B cell (primary cell): ENCODE measurements at regions not wholly inside any gene's neighbourhood (a gene's known extent, or its start where the extent isn't known, plus 50 kb on each side); places are given as distances from the start of the nearest gene placed in this dataset.

Experiments used
- ATAC-seq: fragments of 200-7000 bp; cut with Tn5 transposase; one replicate; pipeline ENCODE4 v1.10.0; 2021; ENCODE audit warnings: low read depth, mild to moderate bottlenecking, moderate number of reproducible peaks, moderate library complexity
- CTCF ChIA-PET: fragments of 350-600 bp; sonication (Branson Sonifier 250); formaldehyde crosslinking; loops from one replicate; lab custom pipeline; 2021; ENCODE audit warnings: antibody characterized with exemption, inconsistent platforms; lab: Charles Lee
- POLR2A ChIA-PET: fragments of 350-600 bp; sonication (Branson Sonifier 250); formaldehyde crosslinking; loops from one replicate; lab custom pipeline; 2021; ENCODE audit warnings: antibody characterized with exemption; lab: Charles Lee
- DNase-seq: peaks from one replicate; pipeline ENCODE4 v3.0.0; 2013
- H2AFZ ChIP-seq: 2 replicates; pipeline ENCODE4 v1.6.1; 2012; ENCODE audit warnings: mild to moderate bottlenecking, low read depth, low read length; ENCODE audit not compliant: insufficient read depth, poor library complexity, severe bottlenecking
- H3K27ac ChIP-seq, 2 donors: 1 replicate in 1 of 2; 2 replicates in 1 of 2; pipeline ENCODE4 v1.5.1; 2012 to 2013; ENCODE audit warnings: low read length in 2 of 2, mild to moderate bottlenecking in 2 of 2, moderate library complexity in 1 of 2
- H3K27me3 ChIP-seq, 4 experiments: fragments of 200-600 bp in 1 of 4; sonication (generic) in 1 of 4; replicated peaks in 1 of 4; 1 replicate in 2 of 4; 2 replicates in 2 of 4; pipeline versions ENCODE4 v1.6.1 to v1.7.0; 2013 to 2016; ENCODE audit warnings: low read length in 3 of 4, mild to moderate bottlenecking in 2 of 4, mixed read lengths in 1 of 4, moderate library complexity in 1 of 4; ENCODE audit not compliant: insufficient read depth in 4 of 4, control insufficient read depth in 3 of 4; ENCODE audit errors: control extremely low read depth in 1 of 4
- H3K36me3 ChIP-seq, 2 experiments: replicated peaks in 1 of 2; 1 replicate in 1 of 2; 2 replicates in 1 of 2; pipeline versions ENCODE4 v1.6.1 to v1.7.1; 2013; ENCODE audit warnings: low read length in 1 of 2; ENCODE audit not compliant: insufficient read depth in 2 of 2, control insufficient read depth in 1 of 2; ENCODE audit errors: control extremely low read depth in 1 of 2, extremely low read depth in 1 of 2
- H3K4me1 ChIP-seq, 2 donors: fragments of 200-600 bp in 1 of 2; sonication (generic) in 1 of 2; 1 replicate in 1 of 2; 2 replicates in 1 of 2; pipeline versions ENCODE4 v1.5.1 to v1.6.1; 2013 to 2017; ENCODE audit warnings: low read length in 2 of 2; ENCODE audit not compliant: control insufficient read depth in 2 of 2, insufficient read depth in 2 of 2
- H3K4me2 ChIP-seq: replicated peaks from 2 replicates; pipeline ENCODE3; 2012; ENCODE audit warnings: mild to moderate bottlenecking, low read depth, low read length; ENCODE audit not compliant: poor library complexity, severe bottlenecking
- H3K4me3 ChIP-seq, 5 experiments: fragments of 200-600 bp in 1 of 5; sonication (generic) in 1 of 5; 1 replicate in 3 of 5; 2 replicates in 2 of 5; pipeline versions ENCODE4 v1.5.1 to v1.7.0; 2011 to 2016; ENCODE audit warnings: low read length in 4 of 5, mild to moderate bottlenecking in 4 of 5, low read depth in 2 of 5, control low read depth in 1 of 5, moderate library complexity in 1 of 5; ENCODE audit not compliant: insufficient read depth in 1 of 5; ENCODE audit errors: control extremely low read depth in 1 of 5, extremely low read depth in 1 of 5
- H3K79me2 ChIP-seq: fragments of 200-600 bp; sonication (generic); one replicate; pipeline ENCODE4 v1.6.0; 2016; ENCODE audit warnings: low read length; ENCODE audit not compliant: control insufficient read depth, insufficient read depth
- H3K9ac ChIP-seq: fragments of 200-600 bp; sonication (generic); 2 replicates; pipeline ENCODE4 v1.6.1; 2017; ENCODE audit warnings: mild to moderate bottlenecking, low read length, moderate library complexity
- H3K9me3 ChIP-seq, 3 donors: one replicate each; pipeline versions ENCODE4 v1.6.1 to v1.7.1; 2013; ENCODE audit warnings: low read length in 2 of 3; ENCODE audit not compliant: control insufficient read depth in 2 of 3, insufficient read depth in 1 of 3; ENCODE audit errors: control extremely low read depth in 1 of 3
- H4K20me1 ChIP-seq: 2 replicates; pipeline ENCODE4 v1.6.0; 2012; ENCODE audit warnings: mild to moderate bottlenecking, low read length; ENCODE audit not compliant: insufficient read depth, control insufficient read depth, poor library complexity, severe bottlenecking
- H3K27ac Mint-ChIP-seq: one replicate; pipeline ENCODE4 v1.8.0; 2021; ENCODE audit warnings: mixed read lengths
- H3K27me3 Mint-ChIP-seq: one replicate; pipeline ENCODE4 v1.8.0; 2021; ENCODE audit warnings: mixed read lengths
- H3K4me1 Mint-ChIP-seq: one replicate; pipeline ENCODE4 v1.8.0; 2021; ENCODE audit warnings: mixed read lengths
- H3K4me3 Mint-ChIP-seq: one replicate; pipeline ENCODE4 v1.8.0; 2021; ENCODE audit warnings: mixed read lengths
- H3K9me3 Mint-ChIP-seq: one replicate; pipeline ENCODE4 v1.8.0; 2022; ENCODE audit warnings: mixed read lengths; ENCODE audit not compliant: insufficient read depth
- CTCF ChIP-seq: fragments of 200-600 bp; IDR thresholded peaks from one replicate; pipeline ENCODE4 v1.8.0; 2022; ENCODE audit warnings: antibody characterized with exemption, mild to moderate bottlenecking
- EZH2 ChIP-seq: IDR thresholded peaks from 2 replicates; pipeline ENCODE4 v1.6.1; 2012; ENCODE audit warnings: borderline replicate concordance, low read depth, mild to moderate bottlenecking, moderate library complexity, low read length; ENCODE audit not compliant: insufficient read depth, poor library complexity, severe bottlenecking
- WGBS: methylation state at CpG from one replicate; pipeline ENCODE4 v1.1.5; 2013; ENCODE audit warnings: missing lambda C conversion rate; ENCODE audit not compliant: insufficient coverage; 5-methylcytosine and 5-hydroxymethylcytosine counted together
- intact Hi-C: fragments of 100-400 bp; cut with micrococcal nuclease; formaldehyde crosslinking; loops from one replicate; pipeline ENCODE4 v1.10.0; 2022

- no CpG with 5 or more reads among the region's 1 CpG for WGBS
- DNase-seq = no peak
- ChIA-PET POLR2A (no interaction called here), CTCF (no interaction called here)
- Histone ChIP-seq H3K9me3 (peaks cover 0 to 4% (median 0%) of the 10 kb centered on the region in 3 donors), H3K4me2 (no peak overlapping the region), H3K9ac (no peak overlapping the region), H3K27ac (no peak overlapping the region), H3K4me3 (no peak overlapping the region), H3K27me3 (no peaks in the 10 kb centered on the region), H3K4me1 (no peaks in the 10 kb centered on the region), H3K79me2 (no peaks in the 10 kb centered on the region), H4K20me1 (no peaks in the 10 kb centered on the region), H3K36me3 (no peaks in the 10 kb centered on the region), H2AFZ (no peak overlapping the region)
- intact Hi-C loops = no loop called here
- H3K27ac Mint-ChIP-seq = no peak overlapping the region
- ATAC-seq = no peak
- H3K4me1 Mint-ChIP-seq = no peaks in the 10 kb centered on the region
- peaks cover 4% of the 10 kb centered on the region for H3K9me3 Mint-ChIP-seq
- no peak for TF ChIP-seq EZH2
- TF ChIP-seq CTCF = no peak
- H3K27me3 Mint-ChIP-seq = no peaks in the 10 kb centered on the region
- H3K4me3 Mint-ChIP-seq = no peak overlapping the region
Measured at GRCh38 chr16:64544859-64545258, 577.0 kb downstream of the CDH11 start.

GRCh38 chr16:64543441-64543840 lies 578.4 kb downstream of the CDH11 start:
- CTCF ChIA-PET = no interaction called here
- intact Hi-C loops = no loop called here

More at GRCh38 chr16:64543441-64543840, 578.4 kb downstream of the CDH11 start:
- Mint-ChIP-seq H3K4me1 (no peaks in the 10 kb centered on the region), H3K27me3 (no peaks in the 10 kb centered on the region), H3K9me3 (no peaks in the 10 kb centered on the region), H3K4me3 (no peak overlapping the region), H3K27ac (no peak overlapping the region)
- Histone ChIP-seq H3K27ac (no peak overlapping the region), H4K20me1 (no peaks in the 10 kb centered on the region), H3K36me3 (no peaks in the 10 kb centered on the region), H3K9ac (no peak overlapping the region), H3K4me1 (no peaks in the 10 kb centered on the region), H3K79me2 (no peaks in the 10 kb centered on the region), H2AFZ (no peak overlapping the region), H3K9me3 (peaks cover 0 to 6% (median 0%) of the 10 kb centered on the region in 3 donors), H3K4me3 (no peak overlapping the region), H3K27me3 (no peaks in the 10 kb centered on the region), H3K4me2 (no peak overlapping the region)
- DNase-seq (no peak), ATAC-seq (no peak)
- TF ChIP-seq CTCF (no peak), EZH2 (no peak)
- WGBS = 85% methylated on average over 3 of the region's 4 CpGs
- POLR2A ChIA-PET = no interaction called here
